ENCODE measurements at regions not wholly inside any gene's neighbourhood (a gene's known extent, or its start where the extent isn't known, plus 50 kb on each side); places are given as distances from the start of the nearest gene placed in this dataset.

DNA sequence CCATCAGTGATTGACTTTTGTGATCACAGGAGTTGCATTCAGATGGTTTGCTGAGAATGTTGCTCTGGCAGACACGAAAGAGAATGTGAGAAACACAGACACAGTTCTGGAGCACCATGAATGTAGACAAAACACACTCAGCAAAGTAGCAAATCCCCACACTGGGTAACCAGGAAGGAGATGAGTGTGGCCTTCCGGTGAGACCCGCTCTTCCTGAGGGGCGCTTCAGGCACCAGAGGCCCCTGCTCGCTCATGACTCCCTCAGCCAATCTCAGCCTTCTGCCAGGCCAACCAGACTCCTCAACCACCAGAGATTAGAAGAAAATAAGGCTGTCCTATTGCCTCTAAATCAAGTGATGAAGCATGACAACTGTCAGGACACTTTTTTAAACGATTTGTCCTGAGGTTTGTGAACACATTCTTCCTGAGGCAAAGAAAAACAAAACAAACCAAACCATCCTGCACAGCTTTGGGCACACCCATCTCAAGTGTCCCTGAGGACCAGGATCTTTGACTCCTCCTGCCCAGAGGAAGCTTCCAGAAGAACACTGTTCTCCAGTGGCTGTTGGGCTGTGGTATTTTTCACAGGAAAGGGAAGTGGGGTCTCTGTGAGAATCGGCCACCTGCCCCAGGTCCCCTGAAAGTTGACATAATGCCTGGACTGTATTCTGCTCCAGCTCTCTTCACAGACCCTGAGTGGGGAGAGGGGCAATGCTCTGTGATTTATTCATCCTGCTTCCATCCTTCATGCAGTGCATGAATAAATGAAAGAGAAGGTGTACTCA lies 152.8 kb downstream of the BCL11A start:
- TF ChIP-seq, protein P1, sequence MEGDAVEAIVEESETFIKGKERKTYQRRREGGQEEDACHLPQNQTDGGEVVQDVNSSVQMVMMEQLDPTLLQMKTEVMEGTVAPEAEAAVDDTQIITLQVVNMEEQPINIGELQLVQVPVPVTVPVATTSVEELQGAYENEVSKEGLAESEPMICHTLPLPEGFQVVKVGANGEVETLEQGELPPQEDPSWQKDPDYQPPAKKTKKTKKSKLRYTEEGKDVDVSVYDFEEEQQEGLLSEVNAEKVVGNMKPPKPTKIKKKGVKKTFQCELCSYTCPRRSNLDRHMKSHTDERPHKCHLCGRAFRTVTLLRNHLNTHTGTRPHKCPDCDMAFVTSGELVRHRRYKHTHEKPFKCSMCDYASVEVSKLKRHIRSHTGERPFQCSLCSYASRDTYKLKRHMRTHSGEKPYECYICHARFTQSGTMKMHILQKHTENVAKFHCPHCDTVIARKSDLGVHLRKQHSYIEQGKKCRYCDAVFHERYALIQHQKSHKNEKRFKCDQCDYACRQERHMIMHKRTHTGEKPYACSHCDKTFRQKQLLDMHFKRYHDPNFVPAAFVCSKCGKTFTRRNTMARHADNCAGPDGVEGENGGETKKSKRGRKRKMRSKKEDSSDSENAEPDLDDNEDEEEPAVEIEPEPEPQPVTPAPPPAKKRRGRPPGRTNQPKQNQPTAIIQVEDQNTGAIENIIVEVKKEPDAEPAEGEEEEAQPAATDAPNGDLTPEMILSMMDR (conservative IDR thresholded peaks at IDR 0.05): no peak
- TF ChIP-seq EZH2 (IDR thresholded peaks at IDR 0.05; ENCODE audit: low read depth): no peak

Data from PC-9 (cell line).